Ectodermal cell (in vitro differentiated cells): ENCODE measurements at regions not wholly inside any gene's neighbourhood (a gene's known extent, or its start where the extent isn't known, plus 50 kb on each side); places are given as distances from the start of the nearest gene placed in this dataset.

Experiments used
- H3K27ac ChIP-seq: 2 replicates; pipeline ENCODE4 v1.7.0; 2013; ENCODE audit warnings: mild to moderate bottlenecking, low read depth, low read length; ENCODE audit not compliant: insufficient read depth, poor library complexity, severe bottlenecking
- H3K27me3 ChIP-seq: 2 replicates; pipeline ENCODE4 v1.7.0; 2013; ENCODE audit warnings: mild to moderate bottlenecking, low read length; ENCODE audit not compliant: insufficient read depth, control insufficient read depth, poor library complexity, severe bottlenecking
- H3K36me3 ChIP-seq: one replicate; pipeline ENCODE4 v1.7.0; 2013; ENCODE audit warnings: low read length; ENCODE audit not compliant: control insufficient read depth, insufficient read depth
- H3K4me1 ChIP-seq: one replicate; pipeline ENCODE4 v1.7.0; 2013; ENCODE audit warnings: low read length; ENCODE audit not compliant: control insufficient read depth, insufficient read depth
- H3K4me3 ChIP-seq: 2 replicates; pipeline ENCODE4 v1.7.0; 2013; ENCODE audit warnings: low read depth, low read length, control low read depth; ENCODE audit not compliant: insufficient read depth
- H3K9me3 ChIP-seq: 2 replicates; pipeline ENCODE4 v1.7.0; 2013; ENCODE audit warnings: mild to moderate bottlenecking, low read length, moderate library complexity; ENCODE audit not compliant: control insufficient read depth
- WGBS, 2 experiments: methylation state at CpG; one replicate each; pipeline ENCODE4 v1.1.7; 2013; ENCODE audit warnings: missing lambda C conversion rate in 2 of 2; 5-methylcytosine and 5-hydroxymethylcytosine counted together

DNA sequence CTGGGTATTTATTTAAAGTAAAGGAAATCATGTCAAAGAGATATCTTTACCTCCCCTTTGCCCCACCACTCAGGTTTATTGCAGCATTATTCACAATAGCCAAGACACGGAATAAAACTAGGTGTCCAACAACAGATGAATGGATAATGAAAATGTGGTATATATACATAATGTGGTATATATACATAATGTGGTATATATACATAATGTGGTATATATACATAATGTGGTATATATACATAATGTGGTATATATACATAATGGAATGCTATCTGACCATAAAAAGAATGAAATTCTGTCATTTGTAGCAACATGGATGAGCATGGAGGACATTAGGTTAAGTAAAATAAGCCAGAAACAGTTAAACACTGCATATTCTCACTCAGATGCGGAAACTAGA, 262.6 kb upstream of the PLXNA2 start:
- no peak overlapping the region for H3K27ac ChIP-seq
- no peak overlapping the region for H3K4me3 ChIP-seq
- no peaks in the 10 kb centered on the region for H3K4me1 ChIP-seq
- no peaks in the 10 kb centered on the region for H3K27me3 ChIP-seq
- no peaks in the 10 kb centered on the region for H3K36me3 ChIP-seq
- no peaks in the 10 kb centered on the region for H3K9me3 ChIP-seq
- 87 to 100% methylated on average over 1 of the region's 2 CpGs for WGBS, 2 experiments

DNA sequence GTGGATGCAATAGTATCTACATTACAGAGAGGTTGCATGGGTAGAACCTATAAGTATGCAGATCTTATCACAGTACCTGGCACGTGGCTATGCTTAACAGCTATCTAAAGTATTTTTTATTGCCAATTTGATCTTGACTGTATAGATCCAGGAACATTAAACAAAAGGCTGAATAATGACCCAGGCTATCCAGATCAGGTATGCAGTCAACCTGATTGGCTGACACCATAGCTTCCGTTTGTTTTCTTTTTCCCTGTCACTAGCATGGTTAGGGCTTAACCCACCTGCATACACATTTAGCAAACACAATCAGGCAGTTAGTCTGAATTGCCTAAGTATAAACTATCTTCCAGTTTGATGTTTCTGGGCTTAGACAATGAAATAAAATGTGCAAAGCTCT, 264.9 kb upstream of the PLXNA2 start:
- Histone ChIP-seq H3K36me3 (no peaks in the 10 kb centered on the region), H3K4me3 (no peak overlapping the region), H3K4me1 (no peaks in the 10 kb centered on the region), H3K27me3 (no peaks in the 10 kb centered on the region), H3K27ac (no peak overlapping the region), H3K9me3 (no peaks in the 10 kb centered on the region)
- 90 to 96% methylated on average over 2 of the region's 2 CpGs for WGBS, 2 experiments

DNA sequence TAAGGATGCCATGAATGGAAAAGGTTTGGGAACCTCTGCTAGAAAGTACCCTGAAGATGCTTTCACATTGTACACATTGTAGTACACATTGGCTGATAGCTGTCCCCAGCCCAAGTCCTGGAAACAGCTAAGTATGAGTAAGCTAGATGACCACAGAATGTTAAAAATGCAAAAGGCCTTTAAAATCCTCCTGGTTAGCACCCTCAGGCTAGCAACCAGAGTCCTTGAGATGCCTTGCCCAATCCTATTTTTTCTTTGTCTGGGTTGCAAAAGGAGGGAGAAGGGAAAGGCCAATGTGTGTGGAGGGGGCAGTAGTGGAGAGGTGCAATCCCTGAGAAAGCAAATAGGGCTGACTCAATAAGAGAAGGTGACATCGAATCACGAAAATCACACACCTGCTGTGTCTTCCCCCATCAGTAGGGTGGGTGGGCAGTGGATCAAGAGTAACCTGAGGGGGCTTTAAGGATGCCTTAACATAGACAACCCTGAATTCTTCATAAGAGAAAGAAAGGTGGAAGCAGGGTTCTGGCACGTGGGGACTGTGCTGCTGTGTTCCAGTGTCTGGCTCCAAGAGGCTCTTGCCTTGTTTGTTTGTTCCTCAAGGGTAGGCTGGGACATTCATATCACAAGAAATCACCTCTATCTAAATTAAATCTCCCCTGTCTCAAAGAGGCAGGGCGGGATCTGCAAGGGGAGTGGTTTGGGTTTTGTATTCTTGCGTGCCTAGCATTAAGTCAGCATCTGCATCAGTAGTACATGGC, 266.2 kb upstream of the PLXNA2 start:
- 93% methylated on average over 4 to 5 of the region's 5 CpGs for WGBS, 2 experiments
- no peaks in the 10 kb centered on the region for H3K9me3 ChIP-seq
- no peak overlapping the region for H3K4me3 ChIP-seq
- no peaks in the 10 kb centered on the region for H3K27me3 ChIP-seq
- no peaks in the 10 kb centered on the region for H3K36me3 ChIP-seq
- no peak overlapping the region for H3K27ac ChIP-seq
- no peaks in the 10 kb centered on the region for H3K4me1 ChIP-seq

DNA sequence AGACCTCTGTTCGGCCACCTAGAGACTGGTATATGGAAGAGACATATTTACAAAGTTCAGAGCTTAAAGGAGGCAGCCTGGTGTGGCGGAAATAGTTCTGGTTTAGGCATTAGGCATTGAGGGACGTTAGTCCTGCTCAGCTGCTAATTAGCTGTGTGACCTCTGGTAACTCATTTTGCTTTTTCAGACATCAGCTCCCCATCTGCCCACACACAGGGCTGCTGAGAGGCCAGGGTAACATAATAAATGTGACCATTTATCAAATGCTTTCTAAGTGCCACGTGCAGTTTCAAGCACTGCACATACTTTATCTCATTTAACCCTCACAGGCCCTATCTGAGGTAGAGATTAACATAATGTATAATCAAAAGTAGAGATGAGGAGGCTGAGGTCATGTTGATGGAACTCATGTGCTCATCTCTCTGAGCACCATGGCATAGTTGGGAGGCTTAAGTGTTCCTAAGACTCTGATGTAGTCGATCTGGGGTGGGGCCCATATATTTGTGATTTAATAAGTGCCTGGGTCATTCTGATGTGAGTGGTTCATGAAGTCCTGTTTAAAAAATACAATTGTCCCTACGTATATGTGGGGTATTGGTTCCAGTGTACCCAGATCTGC, 267.2 kb upstream of the PLXNA2 start:
- Histone ChIP-seq H3K9me3 (no peaks in the 10 kb centered on the region), H3K36me3 (no peaks in the 10 kb centered on the region), H3K4me3 (no peak overlapping the region), H3K4me1 (no peaks in the 10 kb centered on the region), H3K27me3 (no peaks in the 10 kb centered on the region), H3K27ac (no peak overlapping the region)
- WGBS, 2 experiments, result 91 to 93% methylated on average over 6 of the region's 6 CpGs

DNA sequence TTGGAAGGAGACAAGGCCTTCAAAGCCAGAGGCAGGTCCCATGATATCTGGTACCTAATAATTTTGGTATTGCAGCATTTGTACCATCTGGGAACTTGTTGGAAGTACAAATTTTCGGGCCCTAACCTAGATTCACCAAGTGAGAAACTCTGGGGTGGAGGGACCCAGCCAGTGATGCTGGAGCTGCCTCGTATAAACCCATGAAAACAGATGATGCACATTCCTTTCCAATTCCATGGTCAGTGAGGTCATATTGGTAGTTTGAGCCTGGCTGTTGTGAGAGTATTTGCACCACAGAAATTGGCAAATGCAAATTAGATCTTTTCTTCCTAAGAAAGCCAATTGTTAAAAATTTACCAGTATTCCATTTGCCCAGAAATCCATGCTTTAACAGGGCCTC, 269.6 kb upstream of the PLXNA2 start:
- Histone ChIP-seq H3K4me3 (no peak overlapping the region), H3K27ac (no peak overlapping the region), H3K4me1 (no peaks in the 10 kb centered on the region), H3K36me3 (no peaks in the 10 kb centered on the region), H3K27me3 (no peaks in the 10 kb centered on the region), H3K9me3 (no peaks in the 10 kb centered on the region)
- WGBS, 2 experiments, result 94 to 98% methylated on average over 2 of the region's 2 CpGs

DNA sequence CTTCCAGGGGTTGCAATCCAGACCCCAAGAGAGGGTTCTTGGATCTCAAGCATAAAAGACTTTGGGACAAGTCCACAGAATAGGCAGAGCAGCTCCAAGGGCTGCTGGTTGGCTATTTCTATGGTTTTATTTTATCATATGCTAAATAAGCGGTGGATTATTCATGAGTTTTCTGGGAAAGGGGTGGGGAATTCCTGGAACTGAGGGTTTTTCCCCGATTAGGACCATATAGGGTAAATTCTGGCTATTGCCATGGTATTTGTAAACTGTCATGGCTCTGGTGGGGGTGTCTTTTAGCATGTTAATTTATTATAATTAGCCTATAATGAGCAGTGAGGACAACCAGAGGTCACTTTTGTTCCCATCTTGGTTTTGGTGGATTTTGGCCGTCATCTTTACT, 270.9 kb upstream of the PLXNA2 start:
- WGBS, 2 experiments, result 93 to 94% methylated on average over 3 of the region's 3 CpGs
- no peaks in the 10 kb centered on the region for H3K4me1 ChIP-seq
- H3K4me3 ChIP-seq, result no peak overlapping the region
- no peaks in the 10 kb centered on the region for H3K9me3 ChIP-seq
- H3K27ac ChIP-seq, result no peak overlapping the region
- H3K36me3 ChIP-seq, result no peaks in the 10 kb centered on the region
- H3K27me3 ChIP-seq, result no peaks in the 10 kb centered on the region

DNA sequence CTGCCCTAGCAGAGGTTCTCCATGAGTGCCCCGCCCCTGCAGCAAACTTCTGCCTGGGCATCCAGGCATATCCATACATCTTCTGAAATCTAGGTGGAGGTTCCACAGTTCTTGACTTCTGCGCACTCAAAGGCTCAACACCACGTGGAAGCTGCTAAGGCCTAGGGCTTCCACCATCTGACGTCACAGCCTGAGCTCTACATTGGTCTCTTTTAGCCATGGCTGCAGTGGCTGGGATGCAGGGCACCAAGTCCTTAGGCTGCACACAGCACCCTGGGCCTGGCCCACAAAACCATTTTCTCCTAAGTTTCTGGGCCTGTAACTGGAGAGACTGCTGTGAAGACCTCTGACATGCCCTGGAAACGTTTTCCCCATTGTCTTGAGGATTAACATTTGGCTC, 272.6 kb upstream of the PLXNA2 start:
- Histone ChIP-seq H3K4me1 (no peaks in the 10 kb centered on the region), H3K36me3 (no peaks in the 10 kb centered on the region), H3K4me3 (no peak overlapping the region), H3K27me3 (no peaks in the 10 kb centered on the region), H3K9me3 (no peaks in the 10 kb centered on the region), H3K27ac (no peak overlapping the region)
- 87 to 90% methylated on average over 5 of the region's 5 CpGs for WGBS, 2 experiments

DNA sequence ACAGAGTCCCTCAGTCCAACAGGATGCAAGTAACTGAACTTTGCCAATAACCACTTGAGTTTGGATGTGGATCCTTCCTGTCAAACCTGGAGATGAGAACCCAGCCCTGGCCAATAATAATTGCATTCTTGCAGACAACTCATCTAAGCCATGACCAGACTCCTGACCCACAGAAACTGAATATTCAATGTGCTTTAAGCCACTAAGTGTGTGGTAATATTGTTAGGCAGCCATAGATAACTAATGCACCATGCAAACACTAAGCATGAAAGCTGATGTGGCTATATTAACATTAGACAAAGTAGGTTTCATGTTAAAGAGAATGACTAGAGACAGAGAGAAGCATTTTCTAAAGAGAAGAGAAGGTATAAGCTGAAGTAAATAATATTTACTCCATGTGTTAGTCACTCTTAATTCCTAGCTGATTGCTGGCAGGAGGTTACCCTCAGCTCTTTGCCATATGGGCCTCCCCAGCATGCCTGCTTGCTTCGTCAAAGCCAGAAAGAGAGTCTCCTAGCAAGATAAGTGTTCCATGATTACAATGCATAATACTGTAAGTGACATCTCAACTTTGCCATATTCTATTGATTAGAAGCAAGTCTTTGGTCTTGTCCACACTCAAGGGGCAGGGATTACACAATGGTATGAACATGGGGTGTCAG, 276.4 kb upstream of the PLXNA2 start:
- H3K4me3 ChIP-seq, result no peak overlapping the region
- 95 to 100% methylated on average over 1 of the region's 1 CpG for WGBS, 2 experiments
- H3K9me3 ChIP-seq, result no peaks in the 10 kb centered on the region
- H3K27ac ChIP-seq, result no peak overlapping the region
- H3K4me1 ChIP-seq, result no peaks in the 10 kb centered on the region
- H3K36me3 ChIP-seq, result no peaks in the 10 kb centered on the region
- no peaks in the 10 kb centered on the region for H3K27me3 ChIP-seq

DNA sequence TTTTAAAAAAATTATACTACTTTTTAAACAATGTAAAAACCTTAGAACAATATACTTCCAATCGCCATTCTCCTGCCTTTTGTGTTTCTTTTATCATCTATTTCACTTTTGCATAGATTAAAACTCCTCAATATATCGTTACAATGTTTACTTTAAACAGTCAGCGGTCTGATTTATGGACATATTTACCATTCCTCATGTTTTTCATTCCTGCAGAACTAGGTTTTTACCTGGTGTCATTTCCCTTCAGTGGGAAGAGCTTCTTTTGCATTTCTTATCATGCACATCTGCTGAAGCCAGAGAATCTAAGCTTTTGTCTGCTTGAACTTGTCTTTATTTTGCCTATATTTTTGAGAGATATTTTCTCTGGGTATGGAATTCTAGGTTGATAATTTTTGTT, 277.4 kb upstream of the PLXNA2 start:
- WGBS, 2 experiments, result 83 to 87% methylated on average over 3 of the region's 3 CpGs
- H3K4me3 ChIP-seq, result no peak overlapping the region
- H3K27ac ChIP-seq, result no peak overlapping the region
- no peaks in the 10 kb centered on the region for H3K36me3 ChIP-seq
- H3K4me1 ChIP-seq, result no peaks in the 10 kb centered on the region
- H3K27me3 ChIP-seq, result no peaks in the 10 kb centered on the region
- no peaks in the 10 kb centered on the region for H3K9me3 ChIP-seq

DNA sequence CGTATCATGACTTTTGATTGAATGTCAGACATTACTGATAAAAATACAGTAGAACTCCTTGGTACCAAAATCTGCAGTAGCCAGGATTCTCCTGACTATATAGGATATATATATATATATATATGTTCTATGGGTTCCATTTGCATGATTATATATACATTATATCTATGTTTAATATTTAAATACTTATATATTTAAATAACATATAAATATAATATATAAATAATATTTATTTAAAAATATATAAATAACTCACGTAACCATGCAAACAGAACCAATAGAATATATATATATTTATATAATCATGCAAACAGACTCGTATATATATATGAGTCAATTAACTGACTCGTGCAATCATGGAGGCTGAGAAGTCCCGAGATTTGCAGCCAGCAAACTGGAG, 278.8 kb upstream of the PLXNA2 start:
- H3K4me3 ChIP-seq, result no peak overlapping the region
- 96 to 100% methylated on average over 4 of the region's 5 CpGs for WGBS, 2 experiments
- no peaks in the 10 kb centered on the region for H3K9me3 ChIP-seq

More for the DNA sequence above, 278.8 kb upstream of the PLXNA2 start:
- H3K27ac ChIP-seq, result no peak overlapping the region
- no peaks in the 10 kb centered on the region for H3K36me3 ChIP-seq
- no peaks in the 10 kb centered on the region for H3K27me3 ChIP-seq
- no peaks in the 10 kb centered on the region for H3K4me1 ChIP-seq
